ENCODE measurements at regions not wholly inside any gene's neighbourhood (a gene's known extent, or its start where the extent isn't known, plus 50 kb on each side); places are given as distances from the start of the nearest gene placed in this dataset.

DNA sequence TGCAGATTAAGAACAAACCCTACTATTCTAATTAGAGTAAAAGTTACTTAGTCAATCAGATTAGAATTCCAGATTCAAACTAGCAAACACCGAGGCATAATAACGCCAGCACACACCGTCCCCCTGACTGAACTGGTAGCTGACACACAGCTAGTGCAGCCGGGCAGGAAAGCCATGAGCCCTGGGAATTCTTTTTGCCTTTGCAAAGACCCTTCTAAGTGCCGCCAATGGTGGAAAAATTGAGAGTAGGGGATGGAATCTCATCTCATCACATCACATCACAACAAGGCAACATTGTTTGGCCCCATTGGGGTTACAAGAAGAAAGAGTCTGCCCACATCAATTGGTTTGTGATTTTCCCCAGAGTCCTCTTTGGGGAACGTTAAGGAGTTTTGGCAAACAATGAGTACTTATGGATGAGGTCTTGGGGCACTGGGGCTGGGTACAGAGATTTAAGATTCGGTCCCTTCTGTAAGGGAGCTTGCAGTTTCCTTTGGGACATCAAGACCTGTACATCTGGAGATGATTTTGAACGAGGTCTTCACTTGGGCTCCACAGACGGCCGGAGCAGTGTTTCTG, 120.4 kb upstream of the MEF2A start:
- Mint-ChIP-seq H3K27ac (no peak overlapping the region), H3K27me3 (no peaks in the 10 kb centered on the region), H3K4me3 (no peak overlapping the region), H3K4me1 (peaks cover 47% of the 10 kb centered on the region), H3K9me3 (ENCODE audit: insufficient read depth) (no peaks in the 10 kb centered on the region)
- intact Hi-C loops (cut with micrococcal nuclease) = no loop called here
- Histone ChIP-seq H3K79me2 (ENCODE audit: control insufficient read depth, insufficient read depth, low read length) (no peaks in the 10 kb centered on the region), H3K27me3 (replicated peaks in 1 of 4; ENCODE audit: control extremely low read depth in 1 of 4, control insufficient read depth in 3 of 4, insufficient read depth in 4 of 4, low read length in 3 of 4) (no peaks in the 10 kb centered on the region), H3K4me1 (ENCODE audit: control insufficient read depth in 2 of 2, insufficient read depth in 2 of 2, low read length in 2 of 2) (peaks cover 43 to 54% of the 10 kb centered on the region in 2 donors), H3K9ac (ENCODE audit: low read length) (no peak overlapping the region), H3K4me3 (ENCODE audit: control extremely low read depth in 1 of 5, extremely low read depth in 1 of 5, insufficient read depth in 1 of 5, low read depth in 2 of 5, low read length in 4 of 5) (no peak overlapping the region), H3K9me3 (ENCODE audit: control extremely low read depth in 1 of 3, control insufficient read depth in 2 of 3, insufficient read depth in 1 of 3, low read length in 2 of 3) (peaks cover 0 to 7% (median 0%) of the 10 kb centered on the region in 3 donors), H4K20me1 (ENCODE audit: control insufficient read depth, insufficient read depth, low read length, poor library complexity, severe bottlenecking) (no peaks in the 10 kb centered on the region), H3K4me2 (replicated peaks; ENCODE audit: low read depth, low read length, poor library complexity, severe bottlenecking) (no peak overlapping the region), H2AFZ (ENCODE audit: insufficient read depth, low read depth, low read length, poor library complexity, severe bottlenecking) (no peak overlapping the region), H3K36me3 (replicated peaks in 1 of 2; ENCODE audit: control extremely low read depth in 1 of 2, control insufficient read depth in 1 of 2, extremely low read depth in 1 of 2, insufficient read depth in 2 of 2, low read length in 1 of 2) (no peaks in the 10 kb centered on the region), H3K27ac (ENCODE audit: low read length in 2 of 2) (no peak overlapping the region)
- 66% methylated on average over 7 of the region's 10 CpGs for WGBS (ENCODE audit: insufficient coverage)
- CTCF ChIA-PET = interaction anchor here (0.9 to 1.7 kb wide), 2 partner anchors 12 to 259 kb away, joined by 3 to 6 read pairs; no protein-coding TSS in a partner anchor
- TF ChIP-seq, protein P1, sequence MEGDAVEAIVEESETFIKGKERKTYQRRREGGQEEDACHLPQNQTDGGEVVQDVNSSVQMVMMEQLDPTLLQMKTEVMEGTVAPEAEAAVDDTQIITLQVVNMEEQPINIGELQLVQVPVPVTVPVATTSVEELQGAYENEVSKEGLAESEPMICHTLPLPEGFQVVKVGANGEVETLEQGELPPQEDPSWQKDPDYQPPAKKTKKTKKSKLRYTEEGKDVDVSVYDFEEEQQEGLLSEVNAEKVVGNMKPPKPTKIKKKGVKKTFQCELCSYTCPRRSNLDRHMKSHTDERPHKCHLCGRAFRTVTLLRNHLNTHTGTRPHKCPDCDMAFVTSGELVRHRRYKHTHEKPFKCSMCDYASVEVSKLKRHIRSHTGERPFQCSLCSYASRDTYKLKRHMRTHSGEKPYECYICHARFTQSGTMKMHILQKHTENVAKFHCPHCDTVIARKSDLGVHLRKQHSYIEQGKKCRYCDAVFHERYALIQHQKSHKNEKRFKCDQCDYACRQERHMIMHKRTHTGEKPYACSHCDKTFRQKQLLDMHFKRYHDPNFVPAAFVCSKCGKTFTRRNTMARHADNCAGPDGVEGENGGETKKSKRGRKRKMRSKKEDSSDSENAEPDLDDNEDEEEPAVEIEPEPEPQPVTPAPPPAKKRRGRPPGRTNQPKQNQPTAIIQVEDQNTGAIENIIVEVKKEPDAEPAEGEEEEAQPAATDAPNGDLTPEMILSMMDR (IDR thresholded peaks at IDR 0.05) = no peak
- TF ChIP-seq EZH2 (IDR thresholded peaks at IDR 0.05; ENCODE audit: borderline replicate concordance, insufficient read depth, low read depth, low read length, poor library complexity, severe bottlenecking) = no peak
- DNase-seq (no peak), ATAC-seq (ENCODE audit: low read depth) (no peak)
- POLR2A ChIA-PET = no interaction called here

DNA sequence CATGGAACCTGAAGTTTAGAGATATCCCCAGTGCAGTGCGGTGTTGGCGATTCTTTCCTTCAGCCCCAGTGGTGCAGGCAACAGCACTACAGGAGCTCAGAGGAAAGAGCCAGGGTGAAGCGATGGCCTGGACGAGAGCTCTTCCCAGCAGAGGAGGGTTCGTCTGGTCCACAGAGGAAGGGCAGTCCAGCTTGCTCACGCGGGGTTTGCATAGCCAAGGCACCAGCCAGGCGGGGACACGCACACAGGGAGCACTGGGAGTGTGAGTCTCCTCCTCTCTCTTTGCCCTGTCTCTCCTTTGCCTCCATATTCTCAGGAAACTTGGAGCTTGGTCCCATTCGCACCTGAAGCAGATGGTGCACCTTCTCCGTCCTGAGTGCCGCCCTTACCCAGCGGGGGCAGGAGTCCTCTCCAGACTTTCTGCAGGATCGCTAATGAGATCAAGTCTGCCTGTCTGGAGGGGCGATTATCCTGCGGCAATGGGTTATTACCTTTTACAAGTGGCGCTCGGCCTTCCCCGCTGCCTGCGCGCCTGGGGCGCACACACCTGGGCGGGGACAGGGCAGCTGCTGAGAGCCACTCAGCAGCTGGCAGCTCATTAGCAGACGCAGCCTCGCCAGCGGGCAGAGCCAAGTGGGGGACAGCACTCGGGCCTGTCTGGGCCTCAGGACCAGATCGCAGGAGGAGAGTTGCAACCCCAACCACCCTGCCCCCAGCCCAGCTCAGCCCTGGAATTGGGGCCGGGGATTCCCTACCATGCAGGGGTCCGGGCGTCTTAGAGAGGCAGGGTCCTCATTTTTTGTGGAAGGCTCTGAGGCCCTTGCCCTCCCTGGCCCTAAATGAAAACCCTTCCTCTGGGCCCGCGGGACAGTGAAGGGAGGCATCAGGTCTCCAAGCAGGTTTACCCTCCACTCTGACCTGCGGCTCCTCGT, 119.0 kb upstream of the MEF2A start:
- no peak overlapping the region for H3K4me3 ChIP-seq (ENCODE audit: control extremely low read depth in 1 of 5, extremely low read depth in 1 of 5, insufficient read depth in 1 of 5, low read depth in 2 of 5, low read length in 4 of 5)
- 92% methylated on average over 35 of the region's 35 CpGs for WGBS (ENCODE audit: insufficient coverage)
- ChIA-PET CTCF (interaction anchor here (1.7 kb wide), 1 partner anchor 14 kb away, joined by 6 read pairs; no protein-coding TSS in a partner anchor), POLR2A (no interaction called here)
- TF ChIP-seq, protein P1 (IDR thresholded peaks at IDR 0.05) = no peak
- no peak for TF ChIP-seq EZH2 (IDR thresholded peaks at IDR 0.05; ENCODE audit: borderline replicate concordance, insufficient read depth, low read depth, low read length, poor library complexity, severe bottlenecking)
- peaks cover 55% of the 10 kb centered on the region for H3K4me1 Mint-ChIP-seq
- intact Hi-C loops (cut with micrococcal nuclease) = no loop called here
- peaks cover 51 to 68% of the 10 kb centered on the region in 2 donors for H3K4me1 ChIP-seq (ENCODE audit: control insufficient read depth in 2 of 2, insufficient read depth in 2 of 2, low read length in 2 of 2)
- no peaks in the 10 kb centered on the region for H3K9me3 Mint-ChIP-seq (ENCODE audit: insufficient read depth)
- H3K27me3 Mint-ChIP-seq = no peaks in the 10 kb centered on the region
- no peaks in the 10 kb centered on the region for H3K36me3 ChIP-seq (replicated peaks in 1 of 2; ENCODE audit: control extremely low read depth in 1 of 2, control insufficient read depth in 1 of 2, extremely low read depth in 1 of 2, insufficient read depth in 2 of 2, low read length in 1 of 2)
- H3K27me3 ChIP-seq (replicated peaks in 1 of 4; ENCODE audit: control extremely low read depth in 1 of 4, control insufficient read depth in 3 of 4, insufficient read depth in 4 of 4, low read length in 3 of 4) = no peaks in the 10 kb centered on the region
- peaks cover 0 to 7% (median 0%) of the 10 kb centered on the region in 3 donors for H3K9me3 ChIP-seq (ENCODE audit: control extremely low read depth in 1 of 3, control insufficient read depth in 2 of 3, insufficient read depth in 1 of 3, low read length in 2 of 3)
- no peak overlapping the region for H3K27ac Mint-ChIP-seq
- no peaks in the 10 kb centered on the region for H3K79me2 ChIP-seq (ENCODE audit: control insufficient read depth, insufficient read depth, low read length)
- ATAC-seq (ENCODE audit: low read depth) (no peak), DNase-seq (peak; percentile 12)
- H3K27ac ChIP-seq (ENCODE audit: low read length in 2 of 2) = no peak overlapping the region
- H3K9ac ChIP-seq (ENCODE audit: low read length) = no peak overlapping the region
- no peaks in the 10 kb centered on the region for H4K20me1 ChIP-seq (ENCODE audit: control insufficient read depth, insufficient read depth, low read length, poor library complexity, severe bottlenecking)
- H2AFZ ChIP-seq (ENCODE audit: insufficient read depth, low read depth, low read length, poor library complexity, severe bottlenecking) = no peak overlapping the region
- H3K4me2 ChIP-seq (replicated peaks; ENCODE audit: low read depth, low read length, poor library complexity, severe bottlenecking) = peak overlapping the region; percentile 64
- no peak overlapping the region for H3K4me3 Mint-ChIP-seq
